Fibroblast of skin of left biceps (primary cell): ENCODE measurements at regions not wholly inside any gene's neighbourhood (a gene's known extent, or its start where the extent isn't known, plus 50 kb on each side); places are given as distances from the start of the nearest gene placed in this dataset.

ENCODE experiments used
- DNase-seq, 2 experiments: peaks; one replicate each; pipeline ENCODE4 v3.0.0-alpha.2; 2013; ENCODE audit warnings: low read depth in 2 of 2

- DNase-seq: no peak
Measured at GRCh38 chr13:31853643-31854326, 114.5 kb downstream of the RXFP2 start.

GRCh38 chr13:31859571-31859970 lies 120.2 kb downstream of the RXFP2 start:
- no peak for DNase-seq

GRCh38 chr13:31860002-31860401 lies 120.7 kb downstream of the RXFP2 start:
- DNase-seq: no peak

GRCh38 chr13:31862828-31863227 lies 123.5 kb downstream of the RXFP2 start:
- no peak for DNase-seq

GRCh38 chr13:31864307-31864706 lies 125.0 kb downstream of the RXFP2 start:
- no peak for DNase-seq

GRCh38 chr13:31866099-31866498 lies 126.8 kb downstream of the RXFP2 start:
- DNase-seq: no peak

GRCh38 chr13:31867709-31868108 lies 128.4 kb downstream of the RXFP2 start:
- DNase-seq: no peak

- DNase-seq: no peak
Measured at GRCh38 chr13:31869582-31869981, 130.3 kb downstream of the RXFP2 start.

GRCh38 chr13:31870511-31870910 lies 131.2 kb downstream of the RXFP2 start:
- DNase-seq: no peak

GRCh38 chr13:31873145-31873544 lies 133.8 kb downstream of the RXFP2 start:
- no peak for DNase-seq

- no peak for DNase-seq
Measured at GRCh38 chr13:31875134-31875533, 135.8 kb downstream of the RXFP2 start.

GRCh38 chr13:31878052-31878451 lies 138.7 kb downstream of the RXFP2 start:
- no peak for DNase-seq

GRCh38 chr13:31878495-31878894 lies 139.2 kb downstream of the RXFP2 start:
- no peak for DNase-seq

GRCh38 chr13:31878955-31879354 lies 139.6 kb downstream of the RXFP2 start:
- no peak for DNase-seq

- no peak for DNase-seq
Measured at GRCh38 chr13:31880851-31881494, 141.6 kb downstream of the RXFP2 start.

- DNase-seq: no peak
Measured at GRCh38 chr13:31881495-31881882, 142.2 kb downstream of the RXFP2 start.

GRCh38 chr13:31882794-31883193 lies 143.5 kb downstream of the RXFP2 start:
- DNase-seq: no peak

- no peak for DNase-seq
Measured at GRCh38 chr13:31884556-31884955, 145.2 kb downstream of the RXFP2 start.

GRCh38 chr13:31885994-31886393 lies 145.6 kb upstream of the FRY start:
- DNase-seq: peak; percentile 32 to 43

- peak; percentile 68 to 71 for DNase-seq
Measured at GRCh38 chr13:31887286-31887685, 144.3 kb upstream of the FRY start.

GRCh38 chr13:31890946-31891345 lies 140.6 kb upstream of the FRY start:
- DNase-seq: no peak

GRCh38 chr13:31891472-31891871 lies 140.1 kb upstream of the FRY start:
- no peak for DNase-seq

GRCh38 chr13:31894931-31895330 lies 136.6 kb upstream of the FRY start:
- no peak for DNase-seq

- DNase-seq: no peak
Measured at GRCh38 chr13:31895691-31896090, 135.9 kb upstream of the FRY start.
